ENCODE measurements at regions not wholly inside any gene's neighbourhood (a gene's known extent, or its start where the extent isn't known, plus 50 kb on each side); places are given as distances from the start of the nearest gene placed in this dataset.

DNA sequence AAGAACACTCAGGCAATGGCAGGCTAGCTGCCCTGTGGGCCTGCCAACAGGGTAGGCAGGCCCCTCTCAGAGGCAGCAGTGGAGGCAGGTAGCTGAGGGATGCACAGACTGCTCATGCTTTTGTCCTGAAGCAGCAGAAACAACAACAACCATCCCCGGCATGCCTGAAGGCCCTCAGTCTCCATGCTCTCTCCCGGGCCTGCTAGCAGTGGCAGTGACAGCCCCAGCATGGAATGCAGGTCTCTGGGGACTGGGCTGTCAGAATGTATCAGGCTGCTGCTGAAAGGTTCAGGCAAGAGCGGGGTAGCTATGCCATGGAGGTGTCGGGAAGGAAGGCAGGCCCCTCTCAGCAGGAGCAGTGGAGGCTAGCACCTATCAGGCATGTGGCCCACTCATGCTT lies 209.8 kb downstream of the KCNJ3 start:
- TF ChIP-seq, protein P1, sequence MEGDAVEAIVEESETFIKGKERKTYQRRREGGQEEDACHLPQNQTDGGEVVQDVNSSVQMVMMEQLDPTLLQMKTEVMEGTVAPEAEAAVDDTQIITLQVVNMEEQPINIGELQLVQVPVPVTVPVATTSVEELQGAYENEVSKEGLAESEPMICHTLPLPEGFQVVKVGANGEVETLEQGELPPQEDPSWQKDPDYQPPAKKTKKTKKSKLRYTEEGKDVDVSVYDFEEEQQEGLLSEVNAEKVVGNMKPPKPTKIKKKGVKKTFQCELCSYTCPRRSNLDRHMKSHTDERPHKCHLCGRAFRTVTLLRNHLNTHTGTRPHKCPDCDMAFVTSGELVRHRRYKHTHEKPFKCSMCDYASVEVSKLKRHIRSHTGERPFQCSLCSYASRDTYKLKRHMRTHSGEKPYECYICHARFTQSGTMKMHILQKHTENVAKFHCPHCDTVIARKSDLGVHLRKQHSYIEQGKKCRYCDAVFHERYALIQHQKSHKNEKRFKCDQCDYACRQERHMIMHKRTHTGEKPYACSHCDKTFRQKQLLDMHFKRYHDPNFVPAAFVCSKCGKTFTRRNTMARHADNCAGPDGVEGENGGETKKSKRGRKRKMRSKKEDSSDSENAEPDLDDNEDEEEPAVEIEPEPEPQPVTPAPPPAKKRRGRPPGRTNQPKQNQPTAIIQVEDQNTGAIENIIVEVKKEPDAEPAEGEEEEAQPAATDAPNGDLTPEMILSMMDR (IDR thresholded peaks at IDR 0.05), result no peak
- no peak for TF ChIP-seq POLR2A (IDR thresholded peaks at IDR 0.05)
